GM18498 (cell line): ENCODE measurements at regions not wholly inside any gene's neighbourhood (a gene's known extent, or its start where the extent isn't known, plus 50 kb on each side); places are given as distances from the start of the nearest gene placed in this dataset.
"Not testable (repeated sequence)": the region's sequence is repeated elsewhere in the genome, so short reads cannot be mapped to it uniquely, and the experiment has no call there.

Experiments
- ATAC-seq: cut with Tn5 transposase; IDR thresholded peaks from one replicate; pipeline ENCODE4 v1.9.1; 2021; ENCODE audit warnings: mild to moderate bottlenecking, moderate library complexity; ENCODE audit not compliant: unreplicated experiment

DNA sequence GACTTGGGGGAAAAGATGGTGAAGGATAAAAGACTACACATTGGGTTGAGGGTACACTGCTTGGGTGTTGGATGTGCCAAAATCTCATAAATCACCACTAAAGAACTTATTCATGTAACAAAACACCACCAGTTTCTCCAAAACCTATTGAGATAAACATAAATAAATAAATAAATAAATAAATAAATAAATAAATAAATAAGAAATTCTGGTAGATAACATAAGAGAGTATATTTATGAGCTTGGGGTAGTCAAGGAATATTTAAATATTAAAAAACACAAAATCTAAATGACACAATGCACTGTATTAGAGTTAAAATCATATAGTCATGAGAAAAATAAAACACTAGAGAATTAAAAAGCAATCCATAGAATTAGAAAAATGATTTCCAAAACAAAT is 333.5 kb upstream of the NRG3 start:
- ATAC-seq = no peak

DNA sequence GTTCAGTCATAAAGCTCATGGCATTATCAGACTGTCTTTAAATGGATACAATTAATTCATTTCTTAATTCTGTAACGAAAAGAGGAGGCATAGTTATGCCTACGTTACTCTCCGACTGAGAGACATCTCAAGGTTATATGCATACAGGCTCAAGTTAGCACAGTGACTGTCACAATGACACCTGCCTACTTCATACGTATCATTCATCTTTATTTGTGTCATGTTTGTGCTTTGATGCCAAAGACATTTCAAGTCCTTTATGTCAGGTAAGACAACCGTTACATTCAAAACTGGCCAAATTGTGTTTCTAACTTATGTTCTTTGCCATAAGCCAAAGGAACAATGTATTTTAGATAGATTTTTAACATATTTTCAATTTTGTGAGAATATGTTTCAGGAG is 328.8 kb upstream of the NRG3 start:
- ATAC-seq = no peak

- ATAC-seq = no peak
These were observed 326.8 kb upstream of the NRG3 start for GRCh38 chr10:81548160-81548559.

- ATAC-seq = no peak
These were observed 310.9 kb upstream of the NRG3 start for GRCh38 chr10:81564143-81564542.

- no peak for ATAC-seq
These were observed 305.5 kb upstream of the NRG3 start for GRCh38 chr10:81569488-81569887.

DNA sequence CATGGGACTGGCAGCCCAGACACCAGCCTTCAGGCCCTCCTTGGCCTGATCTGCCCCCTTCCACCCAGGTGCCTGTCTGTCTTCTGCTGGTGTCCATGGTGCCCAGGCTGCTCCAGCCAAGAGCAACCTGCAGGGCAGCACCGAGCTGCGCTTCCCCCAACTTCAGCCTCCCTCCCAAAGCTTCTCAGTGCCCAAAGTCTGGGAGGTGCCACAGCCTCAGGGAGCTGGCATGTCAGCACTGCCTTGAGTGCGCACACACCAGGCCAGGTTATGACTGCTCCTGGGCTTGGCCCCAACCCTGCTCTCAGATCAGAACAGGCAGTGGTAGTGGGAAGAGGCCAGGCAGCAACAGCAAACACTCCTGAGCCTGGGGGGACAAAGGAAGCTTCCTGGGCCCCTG is 304.6 kb upstream of the NRG3 start:
- no peak for ATAC-seq

- no peak for ATAC-seq
These were observed 303.9 kb upstream of the NRG3 start for GRCh38 chr10:81570878-81571794.

- ATAC-seq = no peak
These were observed 300.0 kb upstream of the NRG3 start for GRCh38 chr10:81575036-81575435.

- no peak for ATAC-seq
These were observed 298.7 kb upstream of the NRG3 start for GRCh38 chr10:81576336-81576735.

DNA sequence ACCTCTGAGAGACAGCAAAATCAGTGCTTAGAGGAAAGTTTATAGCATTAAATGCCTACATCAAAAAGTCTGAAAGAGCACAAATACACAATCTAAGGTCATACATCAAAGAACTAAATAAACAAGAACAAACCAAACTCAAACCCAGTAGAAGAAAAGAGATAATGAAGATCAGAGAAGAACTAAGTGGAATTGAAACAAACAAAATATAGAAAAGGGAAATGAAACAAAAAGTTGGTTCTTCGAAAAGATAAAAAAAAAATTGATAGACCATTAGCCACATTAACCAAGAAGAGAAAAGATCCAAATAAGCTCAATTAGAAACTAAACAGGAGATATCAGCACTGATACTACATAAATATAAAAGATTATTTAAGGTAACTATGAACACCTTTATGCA is 280.0 kb upstream of the NRG3 start:
- ATAC-seq = no peak

DNA sequence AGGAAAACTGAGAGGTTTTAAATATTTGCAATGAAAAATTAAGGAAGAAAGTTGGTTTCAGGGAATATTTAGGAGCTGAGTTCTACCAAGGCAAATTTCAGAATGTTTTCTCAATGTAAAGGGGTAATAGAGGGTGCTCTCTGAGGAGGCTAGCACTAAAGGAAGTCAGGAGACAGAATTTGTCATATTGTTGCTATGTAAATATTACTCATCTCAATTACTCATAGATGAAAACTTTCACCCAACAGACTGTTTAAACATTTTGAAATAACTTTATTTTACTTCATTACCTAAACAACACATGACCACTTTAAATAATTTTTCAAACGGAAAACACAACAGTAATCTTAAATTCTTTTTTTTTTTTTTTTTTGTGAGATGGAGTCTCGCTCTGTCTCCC is 274.8 kb upstream of the NRG3 start:
- no peak for ATAC-seq

- ATAC-seq = no peak
These were observed 271.8 kb upstream of the NRG3 start for GRCh38 chr10:81603106-81603620.

DNA sequence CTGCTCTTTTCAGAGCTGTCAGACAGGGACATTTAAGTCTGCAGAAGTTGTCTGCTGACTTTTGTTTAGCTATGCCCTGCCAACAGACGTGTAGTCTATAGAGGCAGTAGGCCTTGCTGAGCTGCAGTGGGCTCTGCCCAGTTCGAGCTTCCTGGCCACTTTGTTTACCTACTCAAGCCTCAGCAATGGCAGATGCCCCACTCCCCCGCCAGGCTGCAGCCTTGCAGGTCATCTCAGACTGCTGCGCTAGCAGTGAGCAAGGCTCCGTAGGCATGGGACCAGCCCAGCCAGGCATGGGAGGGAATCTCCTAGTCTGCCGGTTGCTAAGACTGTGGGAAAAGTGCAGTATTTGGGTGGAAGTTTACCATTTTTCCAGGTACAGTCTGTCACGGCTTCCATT is 230.5 kb upstream of the NRG3 start:
- ATAC-seq = not testable (repeated sequence)

GRCh38 chr10:81655986-81656385 is 219.0 kb upstream of the NRG3 start:
- ATAC-seq = no peak

- no peak for ATAC-seq
These were observed 212.2 kb upstream of the NRG3 start for GRCh38 chr10:81662837-81663236.

- ATAC-seq = not testable (repeated sequence)
These were observed 210.2 kb upstream of the NRG3 start for GRCh38 chr10:81664800-81665199.

DNA sequence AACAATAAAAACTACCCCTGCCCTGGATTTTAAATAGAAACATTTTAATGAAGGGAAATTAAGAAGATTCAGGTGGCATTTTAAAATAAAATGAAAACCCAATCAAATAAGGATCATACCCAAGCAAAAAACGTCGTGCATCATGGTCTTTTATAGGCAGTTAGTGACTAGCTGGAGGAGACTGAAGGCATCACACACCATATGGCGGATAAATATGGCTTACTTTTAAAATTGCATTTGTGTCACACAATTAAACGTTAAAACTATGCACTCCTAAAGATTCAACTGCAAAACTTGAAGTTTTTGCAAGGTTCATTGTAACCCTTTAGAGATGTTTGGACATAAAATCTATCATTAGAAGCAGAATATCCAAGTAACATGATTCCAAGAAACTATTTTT is 200.1 kb upstream of the NRG3 start:
- no peak for ATAC-seq

- no peak for ATAC-seq
These were observed 195.7 kb upstream of the NRG3 start for GRCh38 chr10:81679291-81679690.

DNA sequence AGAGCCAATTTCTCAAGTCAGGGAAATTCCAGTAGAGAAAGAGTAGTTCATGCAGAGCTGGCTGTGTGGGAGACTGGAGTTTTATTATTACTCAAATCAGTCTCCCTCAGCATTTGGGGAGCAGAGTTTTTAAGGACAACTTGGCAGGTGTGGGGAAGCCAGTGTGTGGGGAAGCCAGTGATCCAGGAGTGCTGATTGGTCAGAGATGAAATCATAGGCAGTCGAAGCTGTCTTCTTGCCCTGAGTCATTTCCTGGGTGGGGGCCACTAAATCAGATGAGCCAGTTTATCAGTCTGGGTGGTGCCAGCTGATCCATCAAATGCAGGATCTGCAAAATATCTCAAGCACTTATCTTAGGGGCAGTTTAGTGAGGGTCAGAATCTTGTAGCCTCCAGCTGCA is 194.6 kb upstream of the NRG3 start:
- ATAC-seq = no peak

DNA sequence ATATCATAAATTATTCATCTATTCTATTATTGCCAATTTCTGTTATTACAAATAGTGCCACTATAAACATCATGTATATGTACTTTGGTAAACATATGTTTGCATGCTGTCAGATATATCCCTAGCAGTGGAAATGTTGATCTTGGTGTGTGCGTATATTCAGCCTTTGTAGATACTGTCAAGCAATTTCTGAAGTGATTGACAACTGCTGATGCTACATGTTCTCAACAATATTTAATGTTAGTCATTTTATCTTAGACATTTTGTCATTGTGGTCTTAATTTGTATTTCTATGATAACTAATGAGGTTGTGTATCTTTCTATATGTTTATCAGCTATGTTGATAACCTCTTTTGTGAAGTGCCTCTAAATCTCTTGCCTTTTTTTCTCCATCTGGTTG is 186.5 kb upstream of the NRG3 start:
- no peak for ATAC-seq

DNA sequence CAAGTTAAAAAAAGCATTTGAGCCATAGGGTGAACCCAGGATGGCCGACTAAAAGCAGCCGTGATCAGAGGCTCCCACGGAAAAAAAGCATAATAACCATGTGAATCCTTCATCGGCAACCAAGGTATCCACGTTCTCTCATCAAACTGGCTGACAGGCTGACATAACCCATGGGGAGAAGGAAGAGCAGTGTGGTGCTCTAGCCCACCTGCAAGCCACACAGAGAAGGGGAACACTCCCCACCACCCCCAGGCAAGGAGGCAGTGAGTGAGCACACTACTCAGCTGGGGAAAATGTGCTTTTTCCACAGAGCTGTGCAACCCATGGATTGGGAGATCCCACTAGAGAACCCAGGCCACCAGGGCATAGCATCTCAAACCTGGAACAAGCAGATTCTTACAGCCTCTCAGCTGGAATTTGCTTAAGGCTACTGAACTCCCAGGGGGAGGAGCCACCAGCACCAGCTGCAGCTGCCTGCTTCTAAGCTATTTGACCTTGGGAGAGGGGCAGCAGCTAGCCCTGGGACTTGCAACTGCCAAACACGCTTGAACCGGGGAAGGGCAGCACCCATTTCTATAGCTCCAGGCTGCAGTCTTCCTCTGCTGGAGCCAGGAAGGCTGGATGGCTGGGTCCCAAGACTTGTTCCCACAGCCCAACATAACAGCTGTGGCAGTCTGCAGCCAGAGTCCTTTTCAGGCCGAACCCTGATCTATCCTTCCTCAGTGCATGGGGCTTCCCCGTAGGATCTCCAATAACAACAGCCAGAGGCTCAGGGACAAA is 178.2 kb upstream of the NRG3 start:
- ATAC-seq = no peak

DNA sequence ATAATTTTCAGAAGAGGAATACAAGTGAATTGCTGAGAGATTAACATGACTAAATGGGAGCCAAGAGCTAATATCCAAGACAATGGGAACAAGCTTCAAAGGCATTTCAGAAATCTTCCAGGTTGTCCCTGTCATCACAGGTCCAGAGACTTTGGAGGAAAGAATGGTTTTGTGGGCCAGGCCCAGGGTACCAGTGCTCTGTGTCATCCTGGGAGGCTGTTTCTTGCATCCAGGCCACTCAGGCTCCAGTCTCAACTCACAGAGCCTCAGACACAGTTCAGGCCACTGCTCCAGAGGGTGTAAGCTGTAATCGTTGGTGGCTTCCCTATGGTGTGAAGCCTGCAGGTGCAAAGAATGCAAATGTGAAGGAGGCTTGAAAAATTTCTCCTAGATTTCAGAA is 170.4 kb upstream of the NRG3 start:
- ATAC-seq = no peak
